ENCODE measurements at regions not wholly inside any gene's neighbourhood (a gene's known extent, or its start where the extent isn't known, plus 50 kb on each side); places are given as distances from the start of the nearest gene placed in this dataset.

DNA sequence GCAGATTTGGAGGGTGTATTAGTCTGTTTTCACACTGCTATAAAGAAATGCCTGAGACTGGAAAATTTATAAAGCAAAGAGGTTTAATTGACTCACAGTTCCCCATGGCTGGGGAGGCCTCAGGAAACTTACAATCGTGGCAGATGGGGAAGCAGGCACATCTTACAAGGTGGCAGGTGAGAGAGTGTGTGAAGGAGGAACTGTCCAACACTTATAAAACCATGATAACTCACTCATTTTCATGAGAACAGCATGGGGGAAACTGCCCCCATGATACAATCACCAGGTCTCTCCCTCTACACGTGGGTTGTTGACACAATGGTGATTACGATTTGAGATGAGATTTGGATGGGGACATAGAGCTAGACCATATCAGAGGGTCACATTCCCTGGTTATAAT lies 195.6 kb downstream of the RGS9 start:
- Mint-ChIP-seq H3K9me3 (peaks cover 0 to 9% (median 5%) of the 10 kb centered on the region in 11 donors), H3K36me3 (peaks cover 0 to 4% (median 0%) of the 10 kb centered on the region in 5 donors), H3K27me3 (peaks cover 0 to 29% (median 7%) of the 10 kb centered on the region in 5 donors), H3K4me1 (no peaks in the 10 kb centered on the region), H3K4me3 (no peak overlapping the region), H3K27ac (no peak overlapping the region)
- ATAC-seq (no peak), DNase-seq (no peak)
- Histone ChIP-seq H3K27ac (ENCODE audit: low read depth, low read length) (no peak overlapping the region), H3K36me3 (ENCODE audit: control insufficient read depth in 2 of 3, insufficient read depth in 3 of 3, low read length in 3 of 3) (no peaks in the 10 kb centered on the region), H3K4me1 (ENCODE audit: control insufficient read depth in 2 of 2, insufficient read depth in 2 of 2, low read length in 2 of 2) (no peaks in the 10 kb centered on the region), H3K4me3 (ENCODE audit: low read length) (no peak overlapping the region), H3K9me3 (ENCODE audit: control insufficient read depth in 2 of 3, low read length in 3 of 3) (no peaks in the 10 kb centered on the region), H3K27me3 (ENCODE audit: control insufficient read depth in 2 of 2, insufficient read depth in 2 of 2, low read length in 2 of 2) (no peaks in the 10 kb centered on the region)
- intact Hi-C loops (cut with micrococcal nuclease) = no loop called here
- ChIA-PET POLR2A (no interaction called here), CTCF (no interaction called here)

DNA sequence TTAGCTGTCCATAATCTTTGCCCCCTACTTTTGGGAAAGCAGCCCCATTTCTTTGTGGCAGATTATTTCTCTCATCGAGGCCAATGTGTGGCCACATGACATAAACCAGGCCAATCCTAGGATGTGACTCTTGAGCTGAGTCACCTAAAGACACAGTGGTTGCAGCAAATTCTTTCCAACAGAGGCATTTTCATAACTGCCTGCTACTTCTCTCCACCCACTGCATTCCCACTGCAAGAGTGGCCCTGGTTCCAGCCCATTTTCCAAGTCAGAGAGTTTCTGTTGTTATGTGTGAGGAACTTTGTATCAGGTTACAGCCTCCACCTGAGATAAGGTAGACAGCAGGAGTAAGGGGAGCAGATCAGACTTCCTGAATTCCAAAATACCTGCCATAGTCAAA lies 195.2 kb downstream of the RGS9 start:
- Mint-ChIP-seq H3K4me1 (no peaks in the 10 kb centered on the region), H3K27ac (no peak overlapping the region), H3K27me3 (peaks cover 0 to 29% (median 7%) of the 10 kb centered on the region in 5 donors), H3K4me3 (no peak overlapping the region), H3K9me3 (peaks cover 0 to 8% (median 1%) of the 10 kb centered on the region in 11 donors), H3K36me3 (peaks cover 0 to 4% (median 0%) of the 10 kb centered on the region in 5 donors)
- DNase-seq (no peak), ATAC-seq (no peak)
- H3K9me3 ChIP-seq (ENCODE audit: control insufficient read depth in 2 of 3, low read length in 3 of 3) = no peaks in the 10 kb centered on the region
- CTCF ChIA-PET = no interaction called here
- H3K27ac ChIP-seq (ENCODE audit: low read depth, low read length) = no peak overlapping the region
- H3K4me1 ChIP-seq (ENCODE audit: control insufficient read depth in 2 of 2, insufficient read depth in 2 of 2, low read length in 2 of 2) = no peaks in the 10 kb centered on the region
- H3K36me3 ChIP-seq (ENCODE audit: control insufficient read depth in 2 of 3, insufficient read depth in 3 of 3, low read length in 3 of 3) = no peaks in the 10 kb centered on the region
- POLR2A ChIA-PET = no interaction called here
- intact Hi-C loops (cut with micrococcal nuclease) = no loop called here
- H3K4me3 ChIP-seq (ENCODE audit: low read length) = no peak overlapping the region
- H3K27me3 ChIP-seq (ENCODE audit: control insufficient read depth in 2 of 2, insufficient read depth in 2 of 2, low read length in 2 of 2) = no peaks in the 10 kb centered on the region

GRCh38 chr17:65328567-65328966 lies 191.4 kb downstream of the RGS9 start:
- Mint-ChIP-seq H3K36me3 (peaks cover 0 to 4% (median 0%) of the 10 kb centered on the region in 5 donors), H3K27me3 (peaks cover 0 to 26% (median 4%) of the 10 kb centered on the region in 5 donors), H3K4me1 (no peaks in the 10 kb centered on the region), H3K4me3 (no peak overlapping the region), H3K27ac (no peak overlapping the region), H3K9me3 (peaks cover 0 to 9% (median 0%) of the 10 kb centered on the region in 11 donors)
- DNase-seq (no peak), ATAC-seq (no peak)
- H3K9me3 ChIP-seq (ENCODE audit: control insufficient read depth in 2 of 3, low read length in 3 of 3) = no peaks in the 10 kb centered on the region
- intact Hi-C loops (cut with micrococcal nuclease) = no loop called here
- CTCF ChIA-PET = no interaction called here
- no peak overlapping the region for H3K4me3 ChIP-seq (ENCODE audit: low read length)
- no peak overlapping the region for H3K27ac ChIP-seq (ENCODE audit: low read depth, low read length)
- no peaks in the 10 kb centered on the region for H3K4me1 ChIP-seq (ENCODE audit: control insufficient read depth in 2 of 2, insufficient read depth in 2 of 2, low read length in 2 of 2)
- POLR2A ChIA-PET = no interaction called here
- no peaks in the 10 kb centered on the region for H3K27me3 ChIP-seq (ENCODE audit: control insufficient read depth in 2 of 2, insufficient read depth in 2 of 2, low read length in 2 of 2)
- H3K36me3 ChIP-seq (ENCODE audit: control insufficient read depth in 2 of 3, insufficient read depth in 3 of 3, low read length in 3 of 3) = no peaks in the 10 kb centered on the region

GRCh38 chr17:65324611-65325342 lies 187.6 kb downstream of the RGS9 start:
- intact Hi-C loops (cut with micrococcal nuclease) = no loop called here
- Histone ChIP-seq H3K27ac (ENCODE audit: low read depth, low read length) (no peak overlapping the region), H3K36me3 (ENCODE audit: control insufficient read depth in 2 of 3, insufficient read depth in 3 of 3, low read length in 3 of 3) (no peaks in the 10 kb centered on the region), H3K9me3 (ENCODE audit: control insufficient read depth in 2 of 3, low read length in 3 of 3) (no peaks in the 10 kb centered on the region), H3K4me1 (ENCODE audit: control insufficient read depth in 2 of 2, insufficient read depth in 2 of 2, low read length in 2 of 2) (no peaks in the 10 kb centered on the region), H3K4me3 (ENCODE audit: low read length) (no peak overlapping the region), H3K27me3 (ENCODE audit: control insufficient read depth in 2 of 2, insufficient read depth in 2 of 2, low read length in 2 of 2) (no peaks in the 10 kb centered on the region)
- Mint-ChIP-seq H3K27me3 (peaks cover 0 to 12% (median 0%) of the 10 kb centered on the region in 5 donors), H3K36me3 (peaks cover 0 to 3% (median 0%) of the 10 kb centered on the region in 5 donors), H3K9me3 (peaks cover 0 to 9% (median 0%) of the 10 kb centered on the region in 11 donors), H3K27ac (no peak overlapping the region), H3K4me3 (no peak overlapping the region), H3K4me1 (peaks cover 0 to 2% (median 0%) of the 10 kb centered on the region in 7 donors)
- POLR2A ChIA-PET = no interaction called here
- ATAC-seq = no peak
- no peak for DNase-seq
- CTCF ChIA-PET = interaction anchor here (0.6 to 1.1 kb wide), 2 partner anchors 10 to 48 kb away, joined by 4 to 7 read pairs; no protein-coding TSS in a partner anchor

DNA sequence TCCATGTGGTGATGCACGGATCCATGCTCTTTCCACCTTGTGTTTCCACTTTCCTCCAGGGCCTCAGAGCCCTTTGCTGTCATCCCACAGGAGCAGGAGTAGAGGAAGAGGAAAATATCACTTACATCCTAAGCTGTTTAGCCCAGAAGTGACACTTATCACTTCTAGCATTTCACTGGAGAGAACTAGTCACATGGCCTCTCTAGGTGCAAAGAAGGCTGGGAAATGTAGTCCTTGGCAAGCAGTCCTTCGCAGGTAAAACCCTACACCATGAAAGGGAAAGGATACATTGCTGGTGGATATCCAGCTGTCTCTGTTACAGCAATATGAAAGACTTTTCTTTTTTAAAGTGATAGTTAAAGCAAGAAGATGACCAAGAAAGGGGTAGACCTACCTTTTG lies 185.9 kb downstream of the RGS9 start:
- ATAC-seq = no peak
- Histone ChIP-seq H3K27ac (ENCODE audit: low read depth, low read length) (no peak overlapping the region), H3K4me1 (ENCODE audit: control insufficient read depth in 2 of 2, insufficient read depth in 2 of 2, low read length in 2 of 2) (no peaks in the 10 kb centered on the region), H3K9me3 (ENCODE audit: control insufficient read depth in 2 of 3, low read length in 3 of 3) (no peaks in the 10 kb centered on the region), H3K27me3 (ENCODE audit: control insufficient read depth in 2 of 2, insufficient read depth in 2 of 2, low read length in 2 of 2) (no peaks in the 10 kb centered on the region), H3K36me3 (ENCODE audit: control insufficient read depth in 2 of 3, insufficient read depth in 3 of 3, low read length in 3 of 3) (no peaks in the 10 kb centered on the region), H3K4me3 (ENCODE audit: low read length) (no peak overlapping the region)
- ChIA-PET CTCF (no interaction called here), POLR2A (no interaction called here)
- intact Hi-C loops (cut with micrococcal nuclease) = no loop called here
- Mint-ChIP-seq H3K27me3 (peaks cover 0 to 12% (median 0%) of the 10 kb centered on the region in 5 donors), H3K4me3 (no peak overlapping the region), H3K9me3 (peaks cover 0 to 9% (median 0%) of the 10 kb centered on the region in 11 donors), H3K36me3 (peaks cover 0 to 3% (median 0%) of the 10 kb centered on the region in 5 donors), H3K27ac (no peak overlapping the region), H3K4me1 (peaks cover 0 to 5% (median 0%) of the 10 kb centered on the region in 7 donors)
- no peak for DNase-seq

DNA sequence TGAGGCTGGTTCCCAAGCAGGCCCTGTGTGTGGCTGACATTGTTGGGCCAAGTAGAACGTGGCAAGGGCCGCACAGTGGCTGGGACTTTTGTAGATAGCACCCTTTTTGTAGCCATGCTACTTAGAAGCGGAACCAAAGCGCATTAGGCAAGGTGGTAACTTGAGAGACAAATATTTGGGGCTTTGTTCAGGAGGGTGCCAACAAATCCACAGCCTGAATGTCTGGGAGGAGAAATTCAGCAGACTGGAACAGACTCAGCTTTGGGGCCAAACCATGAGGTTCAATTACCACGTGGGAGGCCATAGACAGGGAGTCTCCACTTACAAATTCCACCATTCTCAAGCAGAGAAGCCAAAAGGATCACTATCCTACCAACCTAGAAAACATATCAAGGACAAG lies 183.7 kb downstream of the RGS9 start:
- Histone ChIP-seq H3K4me1 (ENCODE audit: control insufficient read depth in 2 of 2, insufficient read depth in 2 of 2, low read length in 2 of 2) (no peaks in the 10 kb centered on the region), H3K9me3 (ENCODE audit: control insufficient read depth in 2 of 3, low read length in 3 of 3) (no peaks in the 10 kb centered on the region), H3K4me3 (ENCODE audit: low read length) (no peak overlapping the region), H3K27me3 (ENCODE audit: control insufficient read depth in 2 of 2, insufficient read depth in 2 of 2, low read length in 2 of 2) (no peaks in the 10 kb centered on the region), H3K27ac (ENCODE audit: low read depth, low read length) (no peak overlapping the region), H3K36me3 (ENCODE audit: control insufficient read depth in 2 of 3, insufficient read depth in 3 of 3, low read length in 3 of 3) (no peaks in the 10 kb centered on the region)
- ATAC-seq = no peak
- Mint-ChIP-seq H3K4me1 (peaks cover 0 to 5% (median 0%) of the 10 kb centered on the region in 7 donors), H3K9me3 (peaks cover 0 to 4% (median 0%) of the 10 kb centered on the region in 11 donors), H3K36me3 (peaks cover 0 to 3% (median 0%) of the 10 kb centered on the region in 5 donors), H3K27me3 (peaks cover 0 to 22% (median 4%) of the 10 kb centered on the region in 5 donors), H3K4me3 (no peak overlapping the region), H3K27ac (no peak overlapping the region)
- DNase-seq = no peak
- intact Hi-C loops (cut with micrococcal nuclease) = no loop called here
- CTCF ChIA-PET = no interaction called here
- POLR2A ChIA-PET = no interaction called here

DNA sequence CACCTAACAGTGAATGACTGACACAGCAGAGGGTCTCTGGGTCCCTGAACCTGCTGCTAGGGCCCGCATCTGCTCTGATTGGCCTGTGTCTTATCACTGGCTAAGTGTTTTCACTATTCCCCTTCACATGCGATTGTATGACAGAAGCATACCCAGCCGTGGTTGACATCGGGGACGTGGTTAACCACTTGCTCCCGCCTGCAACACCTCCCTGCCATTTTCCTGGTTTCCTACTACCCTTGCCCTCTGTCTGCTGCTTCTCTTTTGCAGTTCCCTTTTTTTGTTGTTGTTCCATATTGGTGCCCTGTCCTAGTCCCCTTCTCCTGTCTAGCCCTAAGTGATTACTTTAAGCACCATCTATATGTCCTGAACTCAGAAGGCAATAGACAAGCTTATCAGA lies 177.0 kb downstream of the RGS9 start:
- CTCF ChIA-PET = interaction anchor here (0.6 to 1.4 kb wide), 2 partner anchors 10 to 537 kb away, joined by 3 to 4 read pairs; no protein-coding TSS in a partner anchor
- POLR2A ChIA-PET = no interaction called here
- H3K27ac Mint-ChIP-seq = no peak overlapping the region

More for the DNA sequence above, 177.0 kb downstream of the RGS9 start:
- Mint-ChIP-seq H3K4me1 (peaks cover 0 to 7% (median 5%) of the 10 kb centered on the region in 7 donors), H3K4me3 (peak overlapping the region in 1 of 10 donors; percentile 5), H3K9me3 (peaks cover 0 to 2% (median 0%) of the 10 kb centered on the region in 11 donors), H3K27me3 (peaks cover 24 to 50% (median 25%) of the 10 kb centered on the region in 5 donors), H3K36me3 (no peaks in the 10 kb centered on the region)
- H3K36me3 ChIP-seq (ENCODE audit: control insufficient read depth in 2 of 3, insufficient read depth in 3 of 3, low read length in 3 of 3) = no peaks in the 10 kb centered on the region
- no peaks in the 10 kb centered on the region for H3K4me1 ChIP-seq (ENCODE audit: control insufficient read depth in 2 of 2, insufficient read depth in 2 of 2, low read length in 2 of 2)
- ATAC-seq = no peak
- no peaks in the 10 kb centered on the region for H3K27me3 ChIP-seq (ENCODE audit: control insufficient read depth in 2 of 2, insufficient read depth in 2 of 2, low read length in 2 of 2)
- no peak for DNase-seq
- no peak overlapping the region for H3K4me3 ChIP-seq (ENCODE audit: low read length)
- no peak overlapping the region for H3K27ac ChIP-seq (ENCODE audit: low read depth, low read length)
- H3K9me3 ChIP-seq (ENCODE audit: control insufficient read depth in 2 of 3, low read length in 3 of 3) = no peaks in the 10 kb centered on the region
- intact Hi-C loops (cut with micrococcal nuclease) = no loop called here

All from naive thymus-derived CD4-positive, alpha-beta T cell (primary cell).